ENCODE measurements at regions not wholly inside any gene's neighbourhood (a gene's known extent, or its start where the extent isn't known, plus 50 kb on each side); places are given as distances from the start of the nearest gene placed in this dataset.

GRCh38 chr11:23551706-23552105 is 691.4 kb upstream of the CCDC179 start:
- Histone ChIP-seq H3K9me3 (ENCODE audit: low read length) (no peaks in the 10 kb centered on the region), H3K27me3 (ENCODE audit: insufficient read depth, low read length, poor library complexity, severe bottlenecking) (no peaks in the 10 kb centered on the region), H3K36me3 (ENCODE audit: insufficient read depth, low read length) (no peaks in the 10 kb centered on the region), H3K4me3 (ENCODE audit: low read length) (no peak overlapping the region), H3K27ac (ENCODE audit: low read depth, low read length) (no peak overlapping the region), H3K4me1 (ENCODE audit: insufficient read depth, low read length) (no peaks in the 10 kb centered on the region)
- H3K9me3 Mint-ChIP-seq = peaks cover 2 to 34% (median 4%) of the 10 kb centered on the region in 5 donors
- H3K36me3 Mint-ChIP-seq = no peaks in the 10 kb centered on the region
- no peak overlapping the region for H3K4me3 Mint-ChIP-seq
- CTCF ChIA-PET = no interaction called here
- no peaks in the 10 kb centered on the region for H3K27me3 Mint-ChIP-seq
- no peaks in the 10 kb centered on the region for H3K4me1 Mint-ChIP-seq
- POLR2A ChIA-PET = no interaction called here
- H3K27ac Mint-ChIP-seq = no peak overlapping the region
- no peak for DNase-seq

GRCh38 chr11:23554002-23554401 is 693.7 kb upstream of the CCDC179 start:
- Histone ChIP-seq H3K9me3 (ENCODE audit: low read length) (no peaks in the 10 kb centered on the region), H3K27ac (ENCODE audit: low read depth, low read length) (no peak overlapping the region), H3K4me3 (ENCODE audit: low read length) (no peak overlapping the region), H3K4me1 (ENCODE audit: insufficient read depth, low read length) (no peaks in the 10 kb centered on the region), H3K27me3 (ENCODE audit: insufficient read depth, low read length, poor library complexity, severe bottlenecking) (no peaks in the 10 kb centered on the region), H3K36me3 (ENCODE audit: insufficient read depth, low read length) (no peaks in the 10 kb centered on the region)
- CTCF ChIA-PET = no interaction called here
- no peak overlapping the region for H3K27ac Mint-ChIP-seq
- H3K4me3 Mint-ChIP-seq = no peak overlapping the region
- no peaks in the 10 kb centered on the region for H3K4me1 Mint-ChIP-seq
- POLR2A ChIA-PET = no interaction called here
- H3K36me3 Mint-ChIP-seq = no peaks in the 10 kb centered on the region
- DNase-seq = no peak
- peaks cover 0 to 1% of the 10 kb centered on the region in 2 donors for H3K27me3 Mint-ChIP-seq
- H3K9me3 Mint-ChIP-seq = peaks cover 5 to 26% (median 6%) of the 10 kb centered on the region in 5 donors

- no peak for DNase-seq
- CTCF ChIA-PET = no interaction called here
- Mint-ChIP-seq H3K36me3 (no peaks in the 10 kb centered on the region), H3K4me1 (no peaks in the 10 kb centered on the region), H3K9me3 (peaks cover 4 to 26% (median 6%) of the 10 kb centered on the region in 5 donors), H3K4me3 (no peak overlapping the region), H3K27ac (no peak overlapping the region), H3K27me3 (peaks cover 0 to 1% of the 10 kb centered on the region in 2 donors)
- H3K4me1 ChIP-seq (ENCODE audit: insufficient read depth, low read length) = no peaks in the 10 kb centered on the region
- H3K27me3 ChIP-seq (ENCODE audit: insufficient read depth, low read length, poor library complexity, severe bottlenecking) = no peaks in the 10 kb centered on the region
- no peak overlapping the region for H3K4me3 ChIP-seq (ENCODE audit: low read length)
- H3K36me3 ChIP-seq (ENCODE audit: insufficient read depth, low read length) = no peaks in the 10 kb centered on the region
- no peak overlapping the region for H3K27ac ChIP-seq (ENCODE audit: low read depth, low read length)
- no peaks in the 10 kb centered on the region for H3K9me3 ChIP-seq (ENCODE audit: low read length)
- POLR2A ChIA-PET = no interaction called here
These were observed 694.8 kb upstream of the CCDC179 start for GRCh38 chr11:23555085-23555484.

- Mint-ChIP-seq H3K9me3 (peaks cover 2 to 20% (median 5%) of the 10 kb centered on the region in 5 donors), H3K27ac (peak overlapping the region in 1 of 8 donors; percentile 29), H3K4me1 (no peaks in the 10 kb centered on the region), H3K4me3 (no peak overlapping the region), H3K27me3 (peaks cover 0 to 1% of the 10 kb centered on the region in 2 donors), H3K36me3 (no peaks in the 10 kb centered on the region)
- ChIA-PET POLR2A (no interaction called here), CTCF (no interaction called here)
- Histone ChIP-seq H3K36me3 (ENCODE audit: insufficient read depth, low read length) (no peaks in the 10 kb centered on the region), H3K9me3 (ENCODE audit: low read length) (no peaks in the 10 kb centered on the region), H3K4me1 (ENCODE audit: insufficient read depth, low read length) (no peaks in the 10 kb centered on the region), H3K27me3 (ENCODE audit: insufficient read depth, low read length, poor library complexity, severe bottlenecking) (no peaks in the 10 kb centered on the region), H3K27ac (ENCODE audit: low read depth, low read length) (no peak overlapping the region), H3K4me3 (ENCODE audit: low read length) (no peak overlapping the region)
- no peak for DNase-seq
These were observed 696.0 kb upstream of the CCDC179 start for GRCh38 chr11:23556163-23556750.

GRCh38 chr11:23563591-23563990 is 703.3 kb upstream of the CCDC179 start:
- no peaks in the 10 kb centered on the region for H3K27me3 ChIP-seq (ENCODE audit: insufficient read depth, low read length, poor library complexity, severe bottlenecking)
- Mint-ChIP-seq H3K36me3 (no peaks in the 10 kb centered on the region), H3K9me3 (peaks cover 2 to 10% (median 5%) of the 10 kb centered on the region in 5 donors), H3K27me3 (peaks cover 0 to 1% of the 10 kb centered on the region in 2 donors), H3K27ac (no peak overlapping the region), H3K4me1 (no peaks in the 10 kb centered on the region), H3K4me3 (no peak overlapping the region)
- CTCF ChIA-PET = no interaction called here
- POLR2A ChIA-PET = no interaction called here
- DNase-seq = no peak
- no peak overlapping the region for H3K27ac ChIP-seq (ENCODE audit: low read depth, low read length)
- H3K36me3 ChIP-seq (ENCODE audit: insufficient read depth, low read length) = no peaks in the 10 kb centered on the region
- no peak overlapping the region for H3K4me3 ChIP-seq (ENCODE audit: low read length)
- no peaks in the 10 kb centered on the region for H3K9me3 ChIP-seq (ENCODE audit: low read length)
- H3K4me1 ChIP-seq (ENCODE audit: insufficient read depth, low read length) = no peaks in the 10 kb centered on the region

- H3K4me3 ChIP-seq (ENCODE audit: low read length) = no peak overlapping the region
- DNase-seq = no peak
- no peaks in the 10 kb centered on the region for H3K9me3 ChIP-seq (ENCODE audit: low read length)
- peak overlapping the region in 1 of 7 donors; percentile 4 for H3K4me3 Mint-ChIP-seq
- H3K27me3 ChIP-seq (ENCODE audit: insufficient read depth, low read length, poor library complexity, severe bottlenecking) = no peaks in the 10 kb centered on the region
- no peaks in the 10 kb centered on the region for H3K36me3 ChIP-seq (ENCODE audit: insufficient read depth, low read length)
- H3K27ac Mint-ChIP-seq = peak overlapping the region in 1 of 8 donors; percentile 54
- no peaks in the 10 kb centered on the region for H3K4me1 ChIP-seq (ENCODE audit: insufficient read depth, low read length)
- CTCF ChIA-PET = no interaction called here
- peaks cover 2 to 9% (median 6%) of the 10 kb centered on the region in 5 donors for H3K9me3 Mint-ChIP-seq
- H3K27ac ChIP-seq (ENCODE audit: low read depth, low read length) = no peak overlapping the region
- H3K27me3 Mint-ChIP-seq = no peaks in the 10 kb centered on the region
- POLR2A ChIA-PET = no interaction called here
- peaks cover 0 to 1% (median 0%) of the 10 kb centered on the region in 3 donors for H3K4me1 Mint-ChIP-seq
- H3K36me3 Mint-ChIP-seq = no peaks in the 10 kb centered on the region
These were observed 704.1 kb upstream of the CCDC179 start for GRCh38 chr11:23564370-23564769.

- Histone ChIP-seq H3K27me3 (ENCODE audit: insufficient read depth, low read length, poor library complexity, severe bottlenecking) (no peaks in the 10 kb centered on the region), H3K4me3 (ENCODE audit: low read length) (no peak overlapping the region), H3K4me1 (ENCODE audit: insufficient read depth, low read length) (no peaks in the 10 kb centered on the region), H3K27ac (ENCODE audit: low read depth, low read length) (no peak overlapping the region), H3K9me3 (ENCODE audit: low read length) (no peaks in the 10 kb centered on the region), H3K36me3 (ENCODE audit: insufficient read depth, low read length) (no peaks in the 10 kb centered on the region)
- ChIA-PET POLR2A (no interaction called here), CTCF (no interaction called here)
- Mint-ChIP-seq H3K27me3 (no peaks in the 10 kb centered on the region), H3K4me3 (peak overlapping the region in 1 of 7 donors; percentile 3), H3K36me3 (peaks cover 0 to 22% (median 0%) of the 10 kb centered on the region in 3 donors), H3K9me3 (peaks cover 9 to 39% (median 12%) of the 10 kb centered on the region in 5 donors), H3K4me1 (peaks cover 0 to 12% (median 5%) of the 10 kb centered on the region in 3 donors), H3K27ac (peak overlapping the region in 2 of 8 donors; percentile 4 to 90)
- no peak for DNase-seq
These were observed 708.9 kb upstream of the CCDC179 start for GRCh38 chr11:23569134-23569533.

- no peaks in the 10 kb centered on the region for H3K36me3 ChIP-seq (ENCODE audit: insufficient read depth, low read length)
- Mint-ChIP-seq H3K4me3 (peak overlapping the region in 1 of 7 donors; percentile 3), H3K4me1 (peaks cover 0 to 12% (median 5%) of the 10 kb centered on the region in 3 donors), H3K9me3 (peaks cover 9 to 39% (median 12%) of the 10 kb centered on the region in 5 donors), H3K27me3 (no peaks in the 10 kb centered on the region), H3K27ac (peak overlapping the region in 6 of 8 donors; percentile 4 to 90 (median 48)), H3K36me3 (peaks cover 0 to 22% (median 0%) of the 10 kb centered on the region in 3 donors)
- no peaks in the 10 kb centered on the region for H3K27me3 ChIP-seq (ENCODE audit: insufficient read depth, low read length, poor library complexity, severe bottlenecking)
- H3K4me3 ChIP-seq (ENCODE audit: low read length) = no peak overlapping the region
- H3K4me1 ChIP-seq (ENCODE audit: insufficient read depth, low read length) = no peaks in the 10 kb centered on the region
- H3K9me3 ChIP-seq (ENCODE audit: low read length) = no peaks in the 10 kb centered on the region
- POLR2A ChIA-PET = no interaction called here
- CTCF ChIA-PET = no interaction called here
- peak in 2 of 5 donors; percentile 3 to 43 for DNase-seq
- no peak overlapping the region for H3K27ac ChIP-seq (ENCODE audit: low read depth, low read length)
These were observed 709.3 kb upstream of the CCDC179 start for GRCh38 chr11:23569547-23569946.
